HG02759 (cell line): ENCODE measurements at regions not wholly inside any gene's neighbourhood (a gene's known extent, or its start where the extent isn't known, plus 50 kb on each side); places are given as distances from the start of the nearest gene placed in this dataset.
"Not testable (repeated sequence)": the region's sequence is repeated elsewhere in the genome, so short reads cannot be mapped to it uniquely, and the experiment has no call there.

Experiments used
- ATAC-seq: cut with Tn5 transposase; IDR thresholded peaks from one replicate; pipeline ENCODE4 v1.9.1; 2021; ENCODE audit warnings: mild to moderate bottlenecking, moderate library complexity; ENCODE audit not compliant: unreplicated experiment

- no peak for ATAC-seq
These were observed 900.4 kb upstream of the ARRDC3 start for GRCh38 chr5:92283521-92283920.

- not testable (repeated sequence) for ATAC-seq
These were observed 888.6 kb upstream of the ARRDC3 start for GRCh38 chr5:92271750-92272149.

GRCh38 chr5:92268343-92268742 is 885.2 kb upstream of the ARRDC3 start:
- no peak for ATAC-seq

- ATAC-seq: no peak
These were observed 884.7 kb upstream of the ARRDC3 start for GRCh38 chr5:92267830-92268229.

- no peak for ATAC-seq
These were observed 882.7 kb upstream of the ARRDC3 start for GRCh38 chr5:92265804-92266203.

- ATAC-seq: not testable (repeated sequence)
These were observed 872.5 kb upstream of the ARRDC3 start for GRCh38 chr5:92255605-92256004.

- ATAC-seq: no peak
These were observed 865.4 kb upstream of the ARRDC3 start for GRCh38 chr5:92248518-92248917.

- ATAC-seq: no peak
These were observed 859.1 kb upstream of the ARRDC3 start for GRCh38 chr5:92242170-92242569.

- ATAC-seq: no peak
These were observed 854.8 kb upstream of the ARRDC3 start for GRCh38 chr5:92237896-92238295.

- ATAC-seq: no peak
These were observed 839.3 kb upstream of the ARRDC3 start for GRCh38 chr5:92222449-92222848.

- ATAC-seq: not testable (repeated sequence)
These were observed 833.7 kb upstream of the ARRDC3 start for GRCh38 chr5:92216852-92217251.

GRCh38 chr5:92215116-92215515 is 832.0 kb upstream of the ARRDC3 start:
- no peak for ATAC-seq

- ATAC-seq: no peak
These were observed 825.1 kb upstream of the ARRDC3 start for GRCh38 chr5:92208265-92208664.

GRCh38 chr5:92207151-92207550 is 824.0 kb upstream of the ARRDC3 start:
- no peak for ATAC-seq

GRCh38 chr5:92206681-92207080 is 823.6 kb upstream of the ARRDC3 start:
- no peak for ATAC-seq

GRCh38 chr5:92199035-92199434 is 815.9 kb upstream of the ARRDC3 start:
- not testable (repeated sequence) for ATAC-seq

- no peak for ATAC-seq
These were observed 798.5 kb upstream of the ARRDC3 start for GRCh38 chr5:92181656-92182055.

GRCh38 chr5:92180391-92180790 is 797.3 kb upstream of the ARRDC3 start:
- no peak for ATAC-seq

GRCh38 chr5:92179651-92180050 is 796.5 kb upstream of the ARRDC3 start:
- ATAC-seq: no peak

GRCh38 chr5:92177926-92178487 is 794.9 kb upstream of the ARRDC3 start:
- no peak for ATAC-seq

- ATAC-seq: no peak
These were observed 780.8 kb upstream of the ARRDC3 start for GRCh38 chr5:92163906-92164305.

GRCh38 chr5:92147798-92148197 is 764.7 kb upstream of the ARRDC3 start:
- no peak for ATAC-seq

GRCh38 chr5:92147266-92147665 is 764.1 kb upstream of the ARRDC3 start:
- ATAC-seq: no peak
